Fibroblast of lung (primary cell): ENCODE measurements at regions not wholly inside any gene's neighbourhood (a gene's known extent, or its start where the extent isn't known, plus 50 kb on each side); places are given as distances from the start of the nearest gene placed in this dataset.

Experiments used
- EZH2 ChIP-seq: IDR thresholded peaks from 2 replicates; pipeline ENCODE4 v1.5.1; 2012; ENCODE audit warnings: low read length, control low read depth, mild to moderate bottlenecking; ENCODE audit errors: missing control alignments
- TF ChIP-seq, protein P1 (sequence below), 2 donors: IDR thresholded peaks in 1 of 2; conservative IDR thresholded peaks in 1 of 2; 1 replicate in 1 of 2; 2 replicates in 1 of 2; pipeline ENCODE4 v1.5.1; 2011 to 2012; ENCODE audit warnings: low read length in 2 of 2, control low read depth in 1 of 2, inconsistent platforms in 1 of 2, low read depth in 1 of 2, mild to moderate bottlenecking in 1 of 2

DNA sequence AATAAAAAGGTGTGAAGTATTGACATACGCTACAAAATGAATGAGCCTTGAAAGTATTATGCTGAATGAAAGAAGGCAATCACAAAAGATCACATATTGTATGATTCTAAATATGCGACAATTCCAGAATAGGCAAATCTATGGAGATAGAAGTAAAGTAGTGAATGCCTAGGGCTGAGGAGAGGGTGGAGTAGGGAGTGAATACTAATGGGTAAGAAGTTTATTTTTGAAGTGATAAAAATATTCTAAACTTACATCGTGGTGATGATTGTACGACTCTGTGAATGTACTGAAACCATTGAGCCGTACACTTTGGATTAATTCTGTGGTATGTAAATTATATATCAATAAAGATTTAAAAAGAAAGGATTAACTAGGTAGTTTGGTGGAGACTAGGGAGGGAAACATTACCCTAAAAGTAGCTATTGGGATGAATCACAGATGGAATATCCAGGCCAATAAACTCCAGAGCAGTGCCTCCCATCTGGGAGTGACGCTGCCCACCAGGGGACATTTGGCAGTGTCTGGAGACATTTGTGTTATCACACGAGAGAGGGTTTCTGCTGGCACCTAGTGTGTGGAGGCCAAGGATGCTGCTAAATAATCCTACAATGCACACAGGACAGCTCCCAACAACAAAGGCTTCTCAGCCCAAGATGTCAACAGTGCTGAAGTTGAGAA, 214.2 kb upstream of the PCSK2 start:
- no peak for TF ChIP-seq EZH2
- TF ChIP-seq, protein P1, sequence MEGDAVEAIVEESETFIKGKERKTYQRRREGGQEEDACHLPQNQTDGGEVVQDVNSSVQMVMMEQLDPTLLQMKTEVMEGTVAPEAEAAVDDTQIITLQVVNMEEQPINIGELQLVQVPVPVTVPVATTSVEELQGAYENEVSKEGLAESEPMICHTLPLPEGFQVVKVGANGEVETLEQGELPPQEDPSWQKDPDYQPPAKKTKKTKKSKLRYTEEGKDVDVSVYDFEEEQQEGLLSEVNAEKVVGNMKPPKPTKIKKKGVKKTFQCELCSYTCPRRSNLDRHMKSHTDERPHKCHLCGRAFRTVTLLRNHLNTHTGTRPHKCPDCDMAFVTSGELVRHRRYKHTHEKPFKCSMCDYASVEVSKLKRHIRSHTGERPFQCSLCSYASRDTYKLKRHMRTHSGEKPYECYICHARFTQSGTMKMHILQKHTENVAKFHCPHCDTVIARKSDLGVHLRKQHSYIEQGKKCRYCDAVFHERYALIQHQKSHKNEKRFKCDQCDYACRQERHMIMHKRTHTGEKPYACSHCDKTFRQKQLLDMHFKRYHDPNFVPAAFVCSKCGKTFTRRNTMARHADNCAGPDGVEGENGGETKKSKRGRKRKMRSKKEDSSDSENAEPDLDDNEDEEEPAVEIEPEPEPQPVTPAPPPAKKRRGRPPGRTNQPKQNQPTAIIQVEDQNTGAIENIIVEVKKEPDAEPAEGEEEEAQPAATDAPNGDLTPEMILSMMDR (conservative IDR thresholded peaks at IDR 0.05 in 1 of 2, IDR thresholded peaks at IDR 0.05 in 1 of 2; ENCODE audit: low read depth in 1 of 2, low read length in 2 of 2), result no peak
